GDM1 (cell line): ENCODE measurements at regions not wholly inside any gene's neighbourhood (a gene's known extent, or its start where the extent isn't known, plus 50 kb on each side); places are given as distances from the start of the nearest gene placed in this dataset.
A peak's percentile ranks its signal among the peaks of the same experiment; 100 is the strongest.

ENCODE experiments used
- DNase-seq: peaks from one replicate; lab custom pipeline; 2025; lab: John Stamatoyannopoulos, UW

DNA sequence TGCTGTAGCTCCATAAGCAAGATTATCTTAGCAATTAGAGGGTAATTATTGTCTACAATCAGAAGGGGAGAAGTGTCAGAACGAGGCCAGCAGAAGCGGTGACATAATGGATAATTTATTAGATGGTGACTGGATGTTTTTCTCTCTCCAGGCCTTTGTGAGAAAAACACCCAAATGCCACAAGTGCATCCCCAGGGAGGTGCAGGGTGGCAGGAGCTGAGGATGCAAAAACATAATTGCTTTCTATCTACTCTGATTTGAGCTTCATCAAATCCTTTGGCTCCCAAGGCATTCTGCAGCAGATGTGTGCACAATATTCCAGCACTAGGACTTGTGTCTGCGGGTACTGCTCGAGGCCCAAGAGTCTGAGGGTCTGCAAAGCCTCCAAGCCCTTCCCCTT is 220.1 kb upstream of the SERP2 start:
- no peak for DNase-seq

DNA sequence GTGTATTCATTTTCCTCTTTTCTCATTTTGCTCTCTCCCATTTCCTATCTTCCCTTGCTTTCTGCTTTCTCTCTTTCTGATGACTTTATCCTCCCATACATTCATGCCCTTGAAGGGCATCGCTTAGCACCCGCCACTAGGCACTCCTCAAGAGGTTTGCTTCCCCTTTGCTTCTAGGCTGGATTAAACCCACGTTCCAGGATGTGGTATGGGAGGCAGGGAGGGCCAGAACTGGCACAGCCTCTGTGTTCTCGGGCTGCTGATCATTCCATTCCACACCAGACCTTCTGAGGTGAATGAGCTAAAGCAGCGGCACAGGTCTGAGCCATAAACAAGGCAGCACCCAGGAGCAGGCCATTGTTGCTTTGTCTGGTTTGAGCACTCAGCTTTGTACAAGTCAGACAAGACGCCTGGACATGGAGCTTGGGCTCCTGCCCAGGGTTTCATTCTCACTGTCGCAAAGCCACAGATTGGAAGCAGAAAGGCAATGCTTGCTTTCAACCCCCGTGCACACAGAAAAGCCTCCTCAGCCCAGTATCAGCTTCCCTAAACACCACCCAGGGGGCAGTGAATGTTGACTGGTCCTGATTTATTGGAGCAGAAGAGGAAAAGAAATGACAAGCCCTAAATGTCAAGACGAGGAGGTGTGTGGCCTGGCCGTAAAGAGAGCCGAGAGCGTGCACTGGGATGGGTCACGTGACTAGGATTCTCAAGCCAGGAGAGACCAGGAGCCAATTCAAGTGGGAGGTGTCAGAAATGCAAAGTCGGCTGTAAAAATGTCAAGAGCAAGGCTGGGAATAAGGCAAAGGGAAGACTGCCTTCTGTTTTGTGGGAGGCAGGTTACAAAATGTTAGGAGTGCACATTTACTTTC is 218.0 kb upstream of the SERP2 start:
- DNase-seq, result peak; percentile 26

DNA sequence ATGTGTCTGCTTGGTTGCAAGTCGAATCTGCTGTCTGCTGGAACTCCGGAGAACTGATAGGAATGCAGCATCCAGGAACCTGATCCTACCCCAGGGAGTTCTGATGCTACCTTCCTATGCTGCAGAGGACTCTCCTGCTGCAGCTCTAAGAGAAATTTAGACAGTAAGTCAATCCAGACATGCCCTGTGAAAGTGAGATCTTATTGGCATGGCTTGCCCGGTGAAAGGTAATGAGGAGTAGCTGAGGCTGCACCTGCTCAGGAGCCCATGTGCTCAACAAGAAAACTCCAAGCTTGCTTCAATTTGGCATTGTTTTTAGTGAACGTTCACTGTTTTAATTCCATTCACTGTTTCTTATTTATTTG is 217.3 kb upstream of the SERP2 start:
- no peak for DNase-seq

DNA sequence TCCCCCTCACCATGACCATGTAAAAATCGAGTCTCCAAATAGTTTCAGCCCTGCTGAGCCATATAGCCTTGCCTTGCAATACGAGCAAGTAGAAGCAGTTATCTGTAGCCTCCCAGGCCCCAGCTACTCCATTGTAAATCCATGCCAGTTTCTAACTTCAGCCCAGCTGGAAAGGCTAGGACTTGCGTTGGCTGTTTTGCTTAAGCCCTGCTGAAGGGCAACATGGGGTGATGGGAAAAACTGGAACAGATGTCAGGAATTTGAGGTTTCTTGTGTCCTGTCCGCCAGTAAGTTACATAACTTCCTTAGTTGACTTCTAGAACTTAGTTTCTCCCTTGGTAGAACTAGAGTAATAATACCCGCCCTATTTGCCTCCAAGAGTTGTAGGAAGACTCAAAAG is 216.0 kb upstream of the SERP2 start:
- DNase-seq, result no peak

GRCh38 chr13:44158098-44158521 is 215.5 kb upstream of the SERP2 start:
- no peak for DNase-seq

GRCh38 chr13:44158881-44159632 is 214.6 kb upstream of the SERP2 start:
- no peak for DNase-seq

GRCh38 chr13:44159633-44160279 is 213.9 kb upstream of the SERP2 start:
- DNase-seq, result no peak

GRCh38 chr13:44160591-44161191 is 212.9 kb upstream of the SERP2 start:
- no peak for DNase-seq

DNA sequence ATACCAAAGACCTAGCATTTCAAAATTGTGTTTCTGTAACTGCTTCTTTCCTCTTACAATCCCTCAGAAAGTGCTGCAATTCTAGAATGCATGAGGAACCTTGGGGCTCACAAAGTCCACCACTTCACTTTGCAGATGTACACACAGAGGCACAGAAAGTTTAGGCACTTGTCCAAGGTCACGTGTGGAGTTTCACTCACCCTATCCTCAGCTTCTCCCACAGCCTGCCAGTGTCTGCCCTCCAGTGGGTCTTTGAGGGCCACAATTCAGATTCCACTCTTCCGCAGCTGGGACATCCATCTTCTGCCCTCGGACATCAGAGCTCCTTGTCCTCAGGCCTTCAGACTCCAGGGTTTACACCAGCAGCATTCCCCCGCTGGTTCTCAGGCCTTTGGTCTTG is 210.5 kb upstream of the SERP2 start:
- DNase-seq, result no peak

GRCh38 chr13:44165221-44165888 is 208.3 kb upstream of the SERP2 start:
- DNase-seq, result no peak

- no peak for DNase-seq
These were observed 207.6 kb upstream of the SERP2 start for GRCh38 chr13:44165889-44166496.

- DNase-seq, result no peak
These were observed 204.4 kb upstream of the SERP2 start for GRCh38 chr13:44169018-44169911.

GRCh38 chr13:44170731-44171130 is 202.9 kb upstream of the SERP2 start:
- no peak for DNase-seq

GRCh38 chr13:44171156-44171555 is 202.5 kb upstream of the SERP2 start:
- no peak for DNase-seq

DNA sequence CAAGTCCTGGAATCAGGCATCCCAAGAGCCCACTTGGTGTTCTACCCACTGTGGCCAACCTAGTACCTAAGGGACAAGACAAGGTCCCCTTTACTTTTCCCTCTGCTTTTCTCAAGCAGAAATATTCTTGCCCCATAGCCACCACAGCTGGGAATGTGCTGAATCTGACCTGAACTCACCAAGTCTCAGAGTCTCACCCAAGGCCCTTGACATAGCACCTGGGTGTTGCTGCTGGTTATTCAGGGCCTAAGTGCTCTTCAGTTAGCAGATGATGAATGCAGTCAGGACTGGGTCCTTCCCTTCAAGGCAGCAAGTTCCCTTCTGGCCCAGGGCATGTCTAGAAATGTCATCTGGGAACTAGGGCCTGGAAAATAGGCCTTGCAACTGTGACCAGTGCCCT is 201.8 kb upstream of the SERP2 start:
- no peak for DNase-seq

- no peak for DNase-seq
These were observed 201.3 kb upstream of the SERP2 start for GRCh38 chr13:44172281-44172810.

DNA sequence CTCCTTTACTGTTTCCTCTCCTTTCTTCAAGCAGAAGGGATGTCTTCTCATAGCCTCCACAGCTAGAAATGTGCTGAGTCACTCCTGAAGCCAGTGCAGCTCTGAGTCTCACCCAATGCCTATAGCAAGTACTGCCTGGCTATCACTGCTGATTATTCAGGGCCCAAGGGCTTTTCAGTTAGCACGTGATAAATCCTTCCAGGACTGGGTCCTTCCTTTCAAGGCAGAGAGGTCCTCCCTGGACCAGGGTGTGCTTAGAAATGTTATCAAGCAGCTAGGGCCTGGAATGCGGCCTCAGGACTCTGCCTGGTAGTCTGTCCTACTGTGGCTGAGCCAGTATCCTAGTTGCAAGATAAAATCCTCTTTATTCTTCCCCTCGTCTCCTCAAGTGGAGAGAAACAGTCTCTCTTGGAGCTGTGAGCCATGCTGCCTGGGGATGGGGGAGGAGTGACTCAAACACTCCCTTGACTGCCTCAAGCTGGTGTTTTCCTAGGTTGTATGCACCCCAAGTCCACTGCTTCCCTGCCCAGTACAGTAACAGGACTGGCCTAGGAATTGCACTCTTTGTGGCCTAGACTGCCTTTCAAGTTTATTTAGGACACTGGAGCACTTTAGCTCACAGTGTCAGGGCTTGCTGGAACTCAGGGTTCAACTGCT is 198.7 kb upstream of the SERP2 start:
- DNase-seq, result peak; percentile 59

DNA sequence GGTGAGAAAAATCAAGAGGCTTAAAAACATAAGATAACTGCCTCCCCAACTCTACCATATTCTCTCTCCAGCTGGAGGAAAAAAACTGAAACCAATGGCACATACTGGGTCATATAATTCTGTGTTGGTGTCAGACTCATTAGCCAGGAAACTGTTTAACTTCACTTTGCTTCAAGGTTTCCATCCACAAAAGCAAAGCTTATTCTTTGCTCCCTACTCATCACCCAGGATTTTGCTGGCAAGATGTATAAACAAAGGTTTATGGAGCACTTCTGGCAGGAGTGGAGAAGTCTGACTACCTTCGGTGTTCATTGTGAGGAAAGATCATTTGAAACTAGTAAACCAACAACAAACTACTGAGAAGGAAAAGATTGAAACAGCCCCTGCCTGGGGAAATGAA is 197.5 kb upstream of the SERP2 start:
- DNase-seq, result no peak

DNA sequence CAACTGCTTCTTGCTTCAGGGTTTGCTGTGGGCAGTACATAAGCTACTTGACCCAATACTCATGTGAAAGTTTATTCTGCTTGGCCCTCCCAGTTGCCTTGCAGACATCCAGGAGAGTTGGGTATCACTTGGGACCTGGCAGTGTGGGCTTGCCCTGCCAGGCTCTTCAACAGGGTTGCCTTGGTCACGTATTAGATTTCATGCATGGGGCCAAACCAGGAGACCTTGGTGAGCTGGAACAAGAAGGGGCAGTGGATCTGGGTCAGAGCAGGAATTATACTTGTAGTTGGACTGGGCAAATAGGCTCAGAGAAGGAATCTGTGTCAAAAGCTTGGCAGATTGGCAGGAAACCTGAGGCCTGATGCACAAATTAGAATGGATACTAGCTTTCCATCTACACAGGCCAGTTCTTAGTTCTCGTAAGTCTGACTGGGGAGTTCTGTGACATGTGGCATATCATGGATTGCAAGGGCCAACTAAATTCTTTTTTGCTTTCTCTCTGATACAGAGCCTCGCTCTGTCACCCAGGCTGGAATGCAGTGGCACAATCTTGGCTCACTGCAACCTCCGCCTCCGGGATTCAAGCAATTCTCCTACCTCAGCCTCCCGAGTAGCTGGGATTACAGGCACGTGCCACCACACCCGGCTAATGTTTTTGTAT is 192.6 kb upstream of the SERP2 start:
- no peak for DNase-seq
